EH (cell line): ENCODE measurements at regions not wholly inside any gene's neighbourhood (a gene's known extent, or its start where the extent isn't known, plus 50 kb on each side); places are given as distances from the start of the nearest gene placed in this dataset.
"Not testable (repeated sequence)": the region's sequence is repeated elsewhere in the genome, so short reads cannot be mapped to it uniquely, and the experiment has no call there.

Experiments used
- DNase-seq: peaks from one replicate; pipeline ENCODE4 v3.0.0-alpha.2; 2015; ENCODE audit warnings: low read depth

DNA sequence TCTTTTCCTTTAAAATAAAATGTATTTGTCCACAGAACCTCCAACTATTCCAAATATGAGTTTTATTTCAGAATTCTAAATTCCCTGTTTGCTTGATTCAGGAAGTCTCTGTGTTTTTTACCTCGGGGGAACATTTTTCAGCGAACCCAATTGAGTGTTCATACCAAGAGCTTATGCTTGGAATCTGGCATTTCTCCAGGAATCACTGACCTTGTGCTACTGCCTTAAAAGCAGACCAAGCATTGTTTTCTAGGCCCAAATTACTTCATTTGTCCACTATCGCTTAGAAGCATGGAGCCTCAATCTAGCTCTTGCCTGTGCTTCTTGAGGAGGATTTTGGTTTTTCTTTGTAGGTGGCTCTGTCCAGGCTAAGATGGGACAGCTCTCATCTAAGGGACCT, 59.4 kb downstream of the EBLN1 start:
- no peak for DNase-seq

- no peak for DNase-seq
Observed at GRCh38 chr10:22156750-22157149, 61.1 kb downstream of the EBLN1 start.

GRCh38 chr10:22152403-22152802, 65.4 kb downstream of the EBLN1 start:
- DNase-seq, result no peak

GRCh38 chr10:22150842-22151241, 67.0 kb downstream of the EBLN1 start:
- DNase-seq, result no peak

GRCh38 chr10:22148961-22149360, 68.9 kb downstream of the EBLN1 start:
- peak; percentile 8 for DNase-seq

DNA sequence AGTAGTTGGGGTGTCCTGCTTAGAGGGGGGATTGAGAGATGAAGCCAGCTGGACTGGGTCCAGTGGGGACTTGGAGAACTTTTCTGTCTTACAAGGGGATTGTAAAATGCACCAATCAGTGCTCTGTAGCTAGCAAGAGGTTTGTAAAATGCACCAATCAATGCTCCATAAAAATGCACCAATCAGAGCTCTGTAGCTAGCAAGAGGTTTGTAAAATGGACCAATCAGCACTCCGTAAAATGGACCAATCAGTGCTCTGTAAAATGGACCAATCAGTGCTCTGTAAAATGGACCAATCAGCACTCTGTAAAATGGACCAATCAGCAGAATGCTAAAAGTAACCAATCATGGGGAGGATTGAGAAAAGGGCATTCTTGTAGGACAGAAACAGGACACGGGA, 71.9 kb downstream of the EBLN1 start:
- DNase-seq, result not testable (repeated sequence)

DNA sequence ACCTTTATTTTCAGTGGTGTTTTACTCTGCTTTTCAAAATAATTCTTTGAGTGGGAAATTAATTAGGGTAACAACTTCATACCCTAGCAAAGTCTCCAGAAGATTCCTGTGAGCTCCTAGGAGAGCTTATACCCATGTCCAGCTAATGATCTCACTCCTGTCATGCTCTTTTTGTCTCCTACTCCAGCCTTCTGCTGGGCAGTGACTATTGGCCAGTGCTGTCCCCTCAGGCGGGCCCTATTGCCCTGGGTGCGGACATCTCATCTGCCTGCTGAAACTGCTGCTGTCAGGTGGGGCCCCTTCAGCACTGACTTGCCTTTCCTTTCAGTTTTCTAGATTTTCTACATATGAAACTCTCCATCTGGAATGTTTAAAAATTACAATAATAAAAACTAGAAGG, 80.3 kb downstream of the EBLN1 start:
- no peak for DNase-seq

DNA sequence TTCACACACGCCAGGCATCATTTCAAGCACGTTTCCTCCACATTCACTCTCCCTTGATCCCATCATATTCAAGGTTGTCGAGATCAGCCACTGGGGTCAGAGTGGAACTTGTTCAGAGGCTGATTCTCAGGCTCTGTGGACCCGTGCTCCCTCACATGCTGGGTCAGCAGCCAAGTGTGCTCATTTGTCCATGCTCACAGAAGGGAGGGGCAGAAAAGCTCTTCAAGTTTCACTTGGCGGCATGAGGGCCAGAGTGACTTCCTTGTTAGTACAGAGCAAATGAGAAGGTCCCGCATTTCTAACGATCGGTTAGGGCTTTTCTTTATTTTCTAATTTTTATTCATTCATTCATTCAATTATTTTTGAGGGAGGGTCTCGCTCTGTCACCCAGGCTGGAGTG, 82.2 kb downstream of the EBLN1 start:
- no peak for DNase-seq

DNA sequence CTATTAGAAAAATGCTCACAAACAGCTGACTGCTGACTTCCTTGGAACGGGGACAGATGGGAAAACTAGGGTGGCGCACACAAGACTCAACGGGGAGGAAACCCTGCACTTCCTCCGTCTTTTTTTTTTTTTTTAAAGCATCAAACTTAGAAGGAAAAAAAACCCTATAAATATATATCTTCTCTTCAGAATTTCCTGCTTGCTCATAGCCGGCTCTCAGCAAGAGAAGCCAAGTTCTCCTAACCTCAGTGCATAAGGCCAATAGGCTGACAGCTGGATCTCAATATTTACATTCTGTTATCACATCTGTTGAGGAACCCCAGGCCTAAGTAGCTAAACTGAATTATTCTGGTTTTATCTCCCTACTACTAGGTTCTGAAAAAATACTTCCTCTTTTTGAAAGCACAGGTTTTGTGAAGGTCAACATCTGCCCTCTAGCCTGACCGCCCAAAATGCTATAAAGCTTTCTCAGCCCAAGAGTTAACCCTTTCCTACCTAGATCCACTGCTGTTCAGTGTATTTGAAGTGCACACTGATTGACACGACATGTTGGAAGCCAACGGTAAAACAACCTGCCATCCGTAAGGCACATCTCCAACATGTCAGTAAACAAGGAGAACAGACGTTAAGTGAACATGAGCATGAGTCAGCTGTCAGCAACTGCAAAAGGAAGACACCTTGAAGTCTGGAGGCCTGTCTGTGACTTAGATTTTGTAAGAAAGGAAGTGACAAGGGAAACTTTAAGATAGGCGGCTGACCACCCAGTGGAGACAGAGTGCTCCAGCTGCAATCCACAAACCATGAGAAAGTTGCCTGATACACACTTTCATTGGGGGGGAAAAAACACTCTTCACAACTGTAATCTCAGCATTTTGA, 83.8 kb downstream of the EBLN1 start:
- no peak for DNase-seq

DNA sequence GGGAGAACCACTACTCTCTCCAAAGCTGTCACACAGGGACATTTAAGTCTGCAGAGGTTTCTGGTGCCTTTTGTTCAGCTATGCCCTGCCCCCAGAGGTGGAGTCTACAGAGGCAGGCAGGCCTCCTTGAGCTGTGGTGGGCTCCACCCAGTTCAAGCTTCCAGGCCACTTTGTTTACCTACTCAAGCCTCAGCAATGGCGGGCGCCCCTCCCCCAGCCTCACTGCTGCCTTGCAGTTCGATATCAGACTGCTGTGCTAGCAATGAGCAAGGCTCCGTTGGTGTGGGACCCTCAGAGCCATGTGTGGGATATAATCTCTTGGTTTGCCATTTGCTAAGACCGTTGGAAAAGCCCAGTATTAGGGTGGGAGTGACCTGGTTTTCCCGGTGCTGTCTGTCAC, 87.0 kb downstream of the EBLN1 start:
- not testable (repeated sequence) for DNase-seq

- DNase-seq, result not testable (repeated sequence)
Observed at GRCh38 chr10:22129612-22130011, 88.2 kb downstream of the EBLN1 start.

GRCh38 chr10:22121181-22121580, 96.6 kb downstream of the EBLN1 start:
- not testable (repeated sequence) for DNase-seq

DNA sequence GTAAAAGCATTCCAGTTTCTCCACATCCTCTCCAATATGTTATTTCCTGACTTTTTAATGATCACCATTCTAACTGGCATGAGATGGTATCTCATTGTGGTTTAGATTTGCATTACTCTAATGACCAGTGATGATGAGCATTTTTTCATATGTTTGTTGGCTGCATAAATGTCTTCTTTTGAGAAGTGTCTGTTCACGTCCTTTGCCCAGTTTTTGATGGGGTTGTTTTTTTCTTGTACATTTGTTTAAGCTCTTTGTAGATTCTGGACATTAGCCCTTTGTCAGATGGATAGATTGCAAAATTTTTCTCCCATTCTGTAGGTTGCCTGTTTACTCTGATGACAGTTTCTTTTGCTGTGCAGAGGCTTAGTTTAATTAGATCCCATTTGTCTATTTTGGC, 97.7 kb downstream of the EBLN1 start:
- DNase-seq, result not testable (repeated sequence)

- DNase-seq, result not testable (repeated sequence)
Observed at GRCh38 chr10:22119575-22119974, 98.2 kb downstream of the EBLN1 start.

GRCh38 chr10:22111705-22112104, 106.1 kb downstream of the EBLN1 start:
- no peak for DNase-seq

DNA sequence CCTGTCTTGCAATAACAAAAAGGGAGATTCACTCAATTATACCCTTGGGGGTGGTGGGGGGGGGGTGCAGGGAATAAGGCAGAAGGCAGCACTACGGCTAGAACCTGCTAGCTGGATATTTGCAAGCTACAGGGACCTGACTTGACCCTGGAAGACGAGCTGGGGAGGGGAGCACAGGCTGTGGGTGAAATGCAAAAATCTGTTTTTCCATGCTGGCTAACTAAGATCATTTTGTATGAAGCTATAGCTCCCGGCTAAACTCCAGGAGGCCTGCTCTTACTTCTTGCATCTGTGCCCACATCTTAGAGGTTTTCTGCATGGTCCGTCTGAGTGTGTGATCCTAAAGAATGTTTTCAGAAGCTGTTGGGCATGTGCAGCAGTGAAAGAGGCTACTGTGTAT, 106.6 kb downstream of the EBLN1 start:
- DNase-seq, result no peak

DNA sequence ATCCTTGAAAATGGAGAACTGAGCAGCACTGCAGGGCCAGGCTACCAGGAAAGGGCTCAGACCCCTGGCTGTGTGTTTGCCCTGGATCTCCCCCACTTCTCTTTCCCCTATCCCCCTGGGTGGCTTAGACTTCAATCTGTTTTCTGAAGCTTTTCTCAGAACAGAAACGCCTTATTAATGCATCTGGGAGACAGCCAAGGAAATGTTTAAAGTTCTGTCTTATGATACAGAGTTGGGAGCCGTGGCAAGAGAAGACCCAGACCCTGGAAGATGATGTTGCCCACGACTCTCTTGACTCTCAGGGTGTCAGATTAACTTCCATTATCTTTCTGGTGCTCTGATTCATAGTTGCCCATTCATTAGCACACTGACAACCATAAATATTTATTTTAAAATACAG, 107.1 kb downstream of the EBLN1 start:
- no peak for DNase-seq

- no peak for DNase-seq
Observed at GRCh38 chr10:22105270-22105669, 101.7 kb upstream of the DNAJC1 start.

DNA sequence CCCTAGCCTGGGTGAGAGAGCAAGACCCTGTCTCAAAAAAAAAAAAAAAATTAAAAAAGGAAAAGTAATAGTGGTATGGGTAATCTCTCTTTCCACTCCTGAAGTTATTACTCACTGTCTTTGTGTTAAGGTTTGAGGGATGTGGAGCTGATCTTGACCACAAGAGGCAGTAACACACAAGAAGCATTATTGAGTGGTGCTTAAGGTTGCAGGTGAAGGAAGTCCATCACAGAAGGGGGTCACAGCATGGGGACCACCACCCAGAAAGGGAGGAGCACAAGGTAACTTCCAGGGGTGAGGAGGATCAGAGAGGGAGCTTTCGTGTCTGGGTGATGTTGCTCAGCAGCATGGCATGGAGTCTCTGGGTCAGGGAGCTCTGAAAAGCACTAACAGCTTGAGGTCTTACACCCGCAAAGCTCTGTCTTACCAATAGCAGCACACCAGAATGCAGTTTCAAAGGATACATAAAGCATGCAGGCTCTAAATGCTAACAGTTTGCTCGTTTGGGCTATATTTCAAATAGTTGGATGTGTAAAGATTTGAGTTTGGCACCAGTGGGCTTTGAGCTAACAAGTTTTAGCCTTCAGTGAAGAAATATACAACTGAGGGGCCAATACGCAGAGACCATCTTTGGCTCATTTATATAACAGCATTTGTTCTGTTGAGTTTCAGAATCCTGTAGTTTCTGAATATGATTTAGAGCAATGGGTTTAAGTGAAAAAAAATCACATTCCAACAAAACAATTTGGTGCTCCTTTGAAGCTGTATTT, 100.4 kb upstream of the DNAJC1 start:
- no peak for DNase-seq

GRCh38 chr10:22097696-22098095, 94.2 kb upstream of the DNAJC1 start:
- no peak for DNase-seq

DNA sequence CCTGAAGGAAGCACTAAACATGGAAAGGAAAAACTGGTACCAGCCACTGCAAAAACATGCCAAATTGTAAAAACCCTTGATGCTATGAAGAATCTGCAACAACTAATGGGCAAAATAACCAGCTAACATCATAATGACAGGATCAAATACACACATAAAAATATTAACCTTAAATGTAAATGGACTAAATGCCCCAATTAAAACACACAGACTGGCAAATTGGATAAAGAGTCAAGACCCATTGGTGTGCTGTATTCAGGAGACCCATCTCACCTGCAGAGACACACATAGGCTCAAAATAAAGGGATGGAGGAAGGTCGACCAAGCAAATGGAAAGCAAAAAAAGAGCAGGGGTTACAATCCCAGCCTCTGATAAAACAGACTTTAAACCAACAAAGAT, 87.7 kb upstream of the DNAJC1 start:
- DNase-seq, result not testable (repeated sequence)

DNA sequence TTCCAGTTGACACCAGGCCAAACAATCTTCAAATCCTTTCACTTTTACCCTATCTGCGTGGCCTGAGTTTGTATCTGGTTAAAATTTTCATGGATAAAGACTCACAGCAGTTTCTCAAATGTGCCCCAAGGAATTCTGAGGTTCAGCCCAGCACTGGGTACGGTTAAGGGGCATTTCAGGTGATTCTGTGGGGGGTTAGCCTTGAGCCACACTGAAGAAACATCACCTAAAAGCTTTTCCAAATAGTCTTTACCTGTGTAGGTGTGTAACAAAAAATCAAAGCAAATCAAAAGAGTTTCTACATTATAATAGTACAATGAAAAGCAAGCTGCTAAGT, 83.8 kb upstream of the DNAJC1 start:
- DNase-seq, result no peak

- DNase-seq, result peak; percentile 49
Observed at GRCh38 chr10:22086730-22087401, 83.3 kb upstream of the DNAJC1 start.
